ENCODE measurements at regions not wholly inside any gene's neighbourhood (a gene's known extent, or its start where the extent isn't known, plus 50 kb on each side); places are given as distances from the start of the nearest gene placed in this dataset.

DNA sequence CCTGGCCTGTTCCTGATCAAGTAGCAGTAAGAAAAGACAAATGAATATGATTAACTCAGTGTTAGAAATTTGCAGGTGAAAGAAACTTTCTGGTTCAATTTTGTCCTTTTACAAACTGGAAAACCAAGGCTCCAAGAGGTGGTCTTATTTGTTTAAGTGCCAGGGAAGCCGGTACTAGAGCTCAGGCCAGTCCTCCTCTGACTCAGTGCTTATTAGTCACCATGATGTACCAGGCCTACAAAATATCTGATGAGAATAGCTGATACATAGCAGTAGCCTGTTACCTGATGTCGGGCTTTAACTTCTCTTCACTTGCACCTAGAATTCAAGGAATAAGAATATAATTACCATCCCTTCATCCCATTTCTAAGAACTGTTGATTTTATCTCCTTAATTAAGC, 394.8 kb downstream of the LMX1A start:
- TF ChIP-seq, protein P1, sequence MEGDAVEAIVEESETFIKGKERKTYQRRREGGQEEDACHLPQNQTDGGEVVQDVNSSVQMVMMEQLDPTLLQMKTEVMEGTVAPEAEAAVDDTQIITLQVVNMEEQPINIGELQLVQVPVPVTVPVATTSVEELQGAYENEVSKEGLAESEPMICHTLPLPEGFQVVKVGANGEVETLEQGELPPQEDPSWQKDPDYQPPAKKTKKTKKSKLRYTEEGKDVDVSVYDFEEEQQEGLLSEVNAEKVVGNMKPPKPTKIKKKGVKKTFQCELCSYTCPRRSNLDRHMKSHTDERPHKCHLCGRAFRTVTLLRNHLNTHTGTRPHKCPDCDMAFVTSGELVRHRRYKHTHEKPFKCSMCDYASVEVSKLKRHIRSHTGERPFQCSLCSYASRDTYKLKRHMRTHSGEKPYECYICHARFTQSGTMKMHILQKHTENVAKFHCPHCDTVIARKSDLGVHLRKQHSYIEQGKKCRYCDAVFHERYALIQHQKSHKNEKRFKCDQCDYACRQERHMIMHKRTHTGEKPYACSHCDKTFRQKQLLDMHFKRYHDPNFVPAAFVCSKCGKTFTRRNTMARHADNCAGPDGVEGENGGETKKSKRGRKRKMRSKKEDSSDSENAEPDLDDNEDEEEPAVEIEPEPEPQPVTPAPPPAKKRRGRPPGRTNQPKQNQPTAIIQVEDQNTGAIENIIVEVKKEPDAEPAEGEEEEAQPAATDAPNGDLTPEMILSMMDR (IDR thresholded peaks at IDR 0.05) = no peak
- TF ChIP-seq EP300 (IDR thresholded peaks at IDR 0.05) (no peak), POLR2A (IDR thresholded peaks at IDR 0.05) (no peak)
